ENCODE measurements at regions not wholly inside any gene's neighbourhood (a gene's known extent, or its start where the extent isn't known, plus 50 kb on each side); places are given as distances from the start of the nearest gene placed in this dataset.

- no peak for TF ChIP-seq CTCF (conservative IDR thresholded peaks at IDR 0.05)
- H3K27ac ChIP-seq: no peak overlapping the region
Measured at GRCh38 chr2:203585516-203585915, 50.4 kb upstream of the RAPH1 start.

- no peak for TF ChIP-seq CTCF (conservative IDR thresholded peaks at IDR 0.05)
- H3K27ac ChIP-seq: no peak overlapping the region
Measured at GRCh38 chr2:203586206-203586605, 51.1 kb upstream of the RAPH1 start.

- TF ChIP-seq CTCF (conservative IDR thresholded peaks at IDR 0.05): no peak
- H3K27ac ChIP-seq: no peak overlapping the region
Measured at GRCh38 chr2:203586696-203587095, 51.6 kb upstream of the RAPH1 start.

- H3K27ac ChIP-seq: no peak overlapping the region
- TF ChIP-seq CTCF (conservative IDR thresholded peaks at IDR 0.05): no peak
Measured at GRCh38 chr2:203590496-203590895, 55.4 kb upstream of the RAPH1 start.

GRCh38 chr2:203591642-203592041, 56.5 kb upstream of the RAPH1 start:
- peak overlapping the region; percentile 52 for H3K27ac ChIP-seq

GRCh38 chr2:203592470-203592869, 57.4 kb upstream of the RAPH1 start:
- H3K27ac ChIP-seq: peak overlapping the region; percentile 52
- no peak for TF ChIP-seq CTCF (conservative IDR thresholded peaks at IDR 0.05)

More at GRCh38 chr2:203591642-203592041, 56.5 kb upstream of the RAPH1 start:
- TF ChIP-seq CTCF (conservative IDR thresholded peaks at IDR 0.05): no peak

GRCh38 chr2:203594541-203594940, 59.4 kb upstream of the RAPH1 start:
- no peak for TF ChIP-seq CTCF (conservative IDR thresholded peaks at IDR 0.05)

GRCh38 chr2:203596183-203596582, 61.1 kb upstream of the RAPH1 start:
- TF ChIP-seq CTCF (conservative IDR thresholded peaks at IDR 0.05): no peak
- H3K27ac ChIP-seq: no peak overlapping the region

More at GRCh38 chr2:203594541-203594940, 59.4 kb upstream of the RAPH1 start:
- H3K27ac ChIP-seq: no peak overlapping the region
